ENCODE measurements at regions not wholly inside any gene's neighbourhood (a gene's known extent, or its start where the extent isn't known, plus 50 kb on each side); places are given as distances from the start of the nearest gene placed in this dataset.
"Not testable (repeated sequence)": the region's sequence is repeated elsewhere in the genome, so short reads cannot be mapped to it uniquely, and the experiment has no call there.

GRCh38 chr4:97437998-97438705 is 705.1 kb downstream of the STPG2 start:
- TF ChIP-seq CTCF, POLR2A (IDR thresholded peaks at IDR 0.05): not testable (repeated sequence)
